A549 (cell line): ENCODE measurements at regions not wholly inside any gene's neighbourhood (a gene's known extent, or its start where the extent isn't known, plus 50 kb on each side); places are given as distances from the start of the nearest gene placed in this dataset.

ENCODE experiments used
- ATAC-seq, 2 experiments: fragments of 200-7000 bp in 1 of 2; fragments of >200 bp in 1 of 2; cut with Nextera tagmentation in 1 of 2; cut with Tn5 transposase in 1 of 2; 3 replicates each; pipeline versions ENCODE4 v1.8.0 to v1.9.1; 2018 to 2020; ENCODE audit warnings: mild to moderate bottlenecking in 1 of 2, moderate library complexity in 1 of 2
- CTCF ChIA-PET: fragments of 300-600 bp; sonication (Branson Sonifier 250); formaldehyde crosslinking; extraction: SDS; loops from one replicate; lab custom pipeline; 2021; ENCODE audit warnings: antibody characterized with exemption, inconsistent platforms; lab: Yijun Ruan, JAX
- POLR2A ChIA-PET: fragments of 350-600 bp; formaldehyde crosslinking; extraction: SDS; loops from one replicate; lab custom pipeline; 2021; ENCODE audit warnings: antibody characterized with exemption, inconsistent platforms; lab: Yijun Ruan, JAX
- DNase-seq, 2 experiments: peaks; one replicate each; pipeline versions ENCODE4 v3.0.0 to v3.0.0-alpha.2; 2011 to 2016; ENCODE audit warnings: low read depth in 1 of 2, low spot score in 1 of 2
- FAIRE-seq: peaks from 2 replicates; lab custom pipeline; 2011; peaks lifted over from hg19 to GRCh38; lab: Jason Lieb, UNC
- H3K27ac ChIP-seq, 2 experiments: fragments of >200 bp; sonication (Bioruptor Twin); formaldehyde crosslinking; 3 replicates each; pipeline ENCODE4 v1.5.1; 2016 to 2017
- H3K4me1 ChIP-seq: fragments of >200 bp; sonication (Bioruptor Twin); formaldehyde crosslinking; 3 replicates; pipeline ENCODE4 v1.6.1; 2016
- H3K4me2 ChIP-seq: fragments of >200 bp; sonication (Bioruptor Twin); formaldehyde crosslinking; 3 replicates; pipeline ENCODE4 v1.6.1; 2016
- H3K4me3 ChIP-seq: fragments of >200 bp; sonication (Bioruptor Twin); formaldehyde crosslinking; 3 replicates; pipeline ENCODE4 v1.5.1; 2016
- H3K9me3 ChIP-seq: fragments of >200 bp; sonication (Bioruptor Twin); formaldehyde crosslinking; 3 replicates; pipeline ENCODE4 v1.6.1; 2016
- BHLHE40 ChIP-seq: IDR thresholded peaks from 2 replicates; pipeline ENCODE4 v1.6.1; 2012; ENCODE audit warnings: low read depth, low read length, inconsistent platforms
- CBX2 ChIP-seq: fragments of 200-600 bp; sonication (generic); IDR thresholded peaks from 2 replicates; pipeline ENCODE4 v1.6.1; 2016; ENCODE audit warnings: low read depth, mild to moderate bottlenecking, borderline replicate concordance
- CBX8 ChIP-seq: fragments of 200-600 bp; sonication (generic); IDR thresholded peaks from 2 replicates; pipeline ENCODE4 v1.6.1; 2016
- EP300 ChIP-seq, 2 experiments: fragments of >200 bp; sonication (Bioruptor Twin); formaldehyde crosslinking; IDR thresholded peaks; 2 replicates in 1 of 2; 3 replicates in 1 of 2; pipeline ENCODE4 v1.6.1; 2016 to 2017
- FOSB ChIP-seq: fragments of 250-450 bp; sonication (Bioruptor Pico); IDR thresholded peaks from 2 replicates; pipeline ENCODE4 v1.5.0; 2020; ENCODE audit warnings: mild to moderate bottlenecking, moderate library complexity
- HDAC2 ChIP-seq: fragments of 200-600 bp; sonication (generic); IDR thresholded peaks from 2 replicates; pipeline ENCODE4 v1.6.1; 2016
- HEYL ChIP-seq: fragments of 250-450 bp; sonication (Bioruptor Pico); IDR thresholded peaks from 2 replicates; pipeline ENCODE4 v1.8.0; 2021; ENCODE audit warnings: mild to moderate bottlenecking, moderate library complexity
- HOXA7 ChIP-seq: fragments of 250-450 bp; sonication (Bioruptor Pico); IDR thresholded peaks from 2 replicates; pipeline ENCODE4 v1.5.0; 2020; ENCODE audit warnings: mild to moderate bottlenecking, moderate library complexity
- JUN ChIP-seq, 2 experiments: fragments of >200 bp; sonication (Bioruptor Twin); formaldehyde crosslinking; IDR thresholded peaks; 2 replicates in 1 of 2; 3 replicates in 1 of 2; pipeline ENCODE4 v1.6.1; 2016 to 2017
- JUNB ChIP-seq: fragments of >200 bp; sonication (Bioruptor Twin); formaldehyde crosslinking; IDR thresholded peaks from 2 replicates; pipeline ENCODE4 v1.6.1; 2016
- KDM1A ChIP-seq: fragments of 200-600 bp; sonication (generic); IDR thresholded peaks from 2 replicates; pipeline ENCODE4 v1.6.1; 2016; ENCODE audit warnings: low read depth, mild to moderate bottlenecking
- MAFK ChIP-seq: fragments of 450-650 bp; IDR thresholded peaks from 2 replicates; pipeline ENCODE4 v1.6.1; 2014; ENCODE audit not compliant: partially characterized antibody
- MAZ ChIP-seq: fragments of 150-350 bp; IDR thresholded peaks from 2 replicates; pipeline ENCODE4 v1.6.1; 2014; ENCODE audit warnings: antibody characterized with exemption, low read depth, low read length, borderline replicate concordance
- NFE2L2 ChIP-seq: fragments of 150-350 bp; conservative IDR thresholded peaks from 2 replicates; pipeline ENCODE4 v1.6.1; 2014; ENCODE audit warnings: low read length
- NPAS2 ChIP-seq: fragments of 250-450 bp; sonication (Bioruptor Pico); IDR thresholded peaks from 2 replicates; pipeline ENCODE4 v1.8.0; 2022; ENCODE audit warnings: mild to moderate bottlenecking, moderate library complexity, borderline replicate concordance
- POLR2A ChIP-seq: IDR thresholded peaks from 2 replicates; pipeline ENCODE4 v1.6.1; 2012; ENCODE audit warnings: mild to moderate bottlenecking, low read length
- RNF2 ChIP-seq: fragments of 200-600 bp; sonication (generic); IDR thresholded peaks from 2 replicates; pipeline ENCODE4 v1.6.1; 2016; ENCODE audit warnings: low read depth, mild to moderate bottlenecking, antibody characterized with exemption, moderate library complexity, borderline replicate concordance
- ZC3H11A ChIP-seq: fragments of 450-650 bp; IDR thresholded peaks from 2 replicates; pipeline ENCODE4 v1.6.1; 2014; ENCODE audit warnings: antibody characterized with exemption, mild to moderate bottlenecking
- ZNF302 ChIP-seq: fragments of 250-450 bp; sonication (Bioruptor Pico); IDR thresholded peaks from 2 replicates; pipeline ENCODE4 v1.9.0; 2021; ENCODE audit warnings: inconsistent platforms, mild to moderate bottlenecking, moderate library complexity
- ZSCAN20 ChIP-seq: fragments of 250-450 bp; sonication (Bioruptor Pico); IDR thresholded peaks from 2 replicates; pipeline ENCODE4 v1.8.0; 2022; ENCODE audit warnings: mild to moderate bottlenecking, moderate library complexity
- WGBS: methylation state at CpG from one replicate; pipeline ENCODE4 v1.1.6; 2017; ENCODE audit errors: missing lambda C conversion rate; 5-methylcytosine and 5-hydroxymethylcytosine counted together
- TF ChIP-seq, protein P1 (sequence below): fragments of 250-450 bp; sonication (Bioruptor Pico); IDR thresholded peaks from 2 replicates; pipeline ENCODE4 v1.5.0; 2020; ENCODE audit warnings: low read depth, mild to moderate bottlenecking, moderate library complexity
- TF ChIP-seq, protein P2 (sequence below): fragments of 250-450 bp; sonication (Bioruptor Pico); IDR thresholded peaks from 2 replicates; pipeline ENCODE4 v1.5.0; 2021; ENCODE audit warnings: mild to moderate bottlenecking, moderate library complexity, borderline replicate concordance
- TF ChIP-seq, protein P3 (sequence below): fragments of 200-600 bp; sonication (generic); IDR thresholded peaks from 2 replicates; pipeline ENCODE4 v1.6.1; 2016; ENCODE audit warnings: antibody characterized with exemption, mild to moderate bottlenecking, moderate library complexity

DNA sequence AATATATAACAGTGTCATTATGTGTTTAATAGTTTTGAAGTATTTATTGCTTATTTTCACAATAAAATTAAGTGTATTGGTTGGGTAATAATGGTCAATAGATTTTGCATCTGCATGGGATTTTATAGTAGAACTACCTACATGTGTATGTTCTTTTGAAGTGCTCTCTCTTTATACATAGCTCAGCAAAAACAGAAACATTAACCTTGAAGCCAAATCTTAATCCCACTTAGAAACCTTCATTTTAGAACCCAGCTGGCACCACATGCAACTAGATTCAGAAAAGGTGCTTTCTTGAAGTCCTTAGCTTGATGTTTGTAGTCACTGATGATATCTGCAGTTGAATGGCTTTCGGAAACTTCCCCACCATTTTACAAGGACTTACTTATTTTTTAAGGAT lies 146.9 kb upstream of the IL12A start:
- no peak for DNase-seq
- CTCF ChIA-PET: interaction anchor here (1.4 to 7.7 kb wide), 2 partner anchors 11 to 13 kb away, joined by 4 to 37 read pairs; no protein-coding TSS in a partner anchor
- FAIRE-seq: no peak
- H3K9me3 ChIP-seq: no peaks in the 10 kb centered on the region
- ATAC-seq: no peak
- WGBS: 97% methylated on average over 1 of the region's 1 CpG
- POLR2A ChIA-PET: interaction anchor here (1.3 kb wide), 1 partner anchor 13 kb away, joined by 4 read pairs; no protein-coding TSS in a partner anchor
- peaks cover 64% of the 10 kb centered on the region for H3K4me1 ChIP-seq
- TF ChIP-seq, protein P1, sequence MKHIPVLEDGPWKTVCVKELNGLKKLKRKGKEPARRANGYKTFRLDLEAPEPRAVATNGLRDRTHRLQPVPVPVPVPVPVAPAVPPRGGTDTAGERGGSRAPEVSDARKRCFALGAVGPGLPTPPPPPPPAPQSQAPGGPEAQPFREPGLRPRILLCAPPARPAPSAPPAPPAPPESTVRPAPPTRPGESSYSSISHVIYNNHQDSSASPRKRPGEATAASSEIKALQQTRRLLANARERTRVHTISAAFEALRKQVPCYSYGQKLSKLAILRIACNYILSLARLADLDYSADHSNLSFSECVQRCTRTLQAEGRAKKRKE (CRISPR knock-in tag): no peak
- no peak for TF ChIP-seq POLR2A
- TF ChIP-seq HEYL (CRISPR knock-in tag): no peak
- TF ChIP-seq EP300 (IDR thresholded peaks at IDR 0.05): no peak
- TF ChIP-seq MAFK: peak; percentile 76
- H3K27ac ChIP-seq: peak overlapping the region; percentile 42 to 59; a peak in 2 of 6 replicates
- no peak overlapping the region for H3K4me3 ChIP-seq
- peak overlapping the region; percentile 55; the same call in 2 of the 3 replicates for H3K4me2 ChIP-seq

DNA sequence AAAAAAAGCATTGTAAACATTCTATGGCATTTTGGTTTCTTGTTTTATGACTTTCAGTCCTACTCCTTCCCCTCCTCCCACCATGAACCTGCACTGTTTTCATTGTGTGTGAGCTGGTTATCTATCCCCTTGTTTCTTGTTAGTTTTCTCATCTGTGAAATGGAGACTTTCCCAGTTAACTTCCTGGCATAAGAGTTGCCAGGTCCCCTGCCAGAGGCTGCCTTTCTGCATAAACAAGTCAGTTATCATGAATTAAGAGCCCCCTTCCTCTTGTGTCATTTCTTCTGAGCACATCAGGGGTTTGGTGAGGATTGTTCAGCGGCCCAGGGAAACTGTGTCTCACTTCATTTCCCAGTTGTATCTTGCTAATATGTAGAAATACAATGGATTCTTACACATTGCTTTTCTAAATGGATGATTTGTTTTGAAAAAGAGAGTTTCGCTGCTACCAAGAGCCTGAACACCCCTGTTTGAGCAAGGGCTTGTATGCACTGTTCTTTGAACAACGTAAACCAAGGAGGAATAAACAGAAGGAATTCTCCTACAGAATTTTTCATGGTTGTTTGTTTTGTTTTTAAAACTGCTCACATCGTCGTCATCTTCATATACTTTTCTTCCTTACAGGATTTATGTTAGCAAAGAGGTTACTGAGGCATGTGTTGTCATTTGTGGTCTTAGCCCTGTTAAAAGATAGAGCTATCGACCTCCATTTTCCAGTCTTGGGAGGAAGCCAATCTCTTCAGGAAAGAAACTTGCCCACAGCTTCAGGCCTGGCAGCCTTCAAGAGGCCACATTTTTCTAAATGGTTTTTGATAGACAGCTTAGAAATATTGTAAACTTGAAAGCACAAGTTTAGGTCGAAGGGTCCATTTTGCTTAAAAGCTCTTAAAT lies 144.6 kb upstream of the IL12A start:
- Histone ChIP-seq H3K27ac (peak overlapping the region; percentile 35 to 37; a peak in 3 of 6 replicates), H3K9me3 (no peaks in the 10 kb centered on the region), H3K4me1 (peaks cover 52% of the 10 kb centered on the region), H3K4me2 (no peak overlapping the region), H3K4me3 (no peak overlapping the region)
- POLR2A ChIA-PET: interaction anchor here (0.7 kb wide), 2 partner anchors 36 to 737 kb away, joined by 6 read pairs; no protein-coding TSS in a partner anchor
- FAIRE-seq: no peak
- DNase-seq: no peak
- WGBS: 85% methylated on average over 7 of the region's 7 CpGs
- CTCF ChIA-PET: interaction anchor here (0.6 to 7.7 kb wide), 6 partner anchors 16 to 163 kb away, joined by 3 to 37 read pairs (median 5); partner anchors contain the start of gene IL12A
- no peak for ATAC-seq
- TF ChIP-seq NPAS2 (no peak), CBX2 (no peak), JUN (IDR thresholded peaks at IDR 0.05) (no peak), BHLHE40 (no peak), KDM1A (no peak), FOSB (CRISPR knock-in tag) (no peak), MAZ (no peak), NFE2L2 (no peak)

DNA sequence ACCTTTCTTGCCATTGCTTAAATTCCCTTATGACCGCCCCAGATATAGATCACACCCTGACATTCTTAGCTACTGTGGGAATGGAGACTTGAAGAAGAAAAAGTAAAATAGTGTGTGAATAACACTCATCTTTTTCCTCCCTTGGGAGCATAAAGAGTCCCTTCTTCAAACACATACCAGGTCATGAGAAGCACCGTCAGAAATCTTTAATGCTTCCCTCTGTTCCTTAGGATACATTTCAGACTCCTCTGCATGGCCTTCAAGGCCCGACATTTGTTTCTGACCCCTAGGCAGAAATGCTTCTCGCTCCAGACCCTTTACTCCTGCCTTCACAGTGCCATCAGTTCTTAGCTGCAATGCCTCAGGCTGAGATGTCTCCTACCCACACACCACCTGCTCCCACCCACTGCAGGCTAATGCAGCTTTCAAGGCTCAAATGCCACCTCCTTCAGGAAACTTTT lies 143.8 kb upstream of the IL12A start:
- ChIA-PET POLR2A (no interaction called here), CTCF (interaction anchor here (0.8 to 1.6 kb wide), 4 partner anchors 16 to 162 kb away, joined by 3 to 7 read pairs (median 4); partner anchors contain the start of gene IL12A)
- H3K9me3 ChIP-seq: no peaks in the 10 kb centered on the region
- ATAC-seq (no peak), DNase-seq (no peak), FAIRE-seq (no peak)
- no peak overlapping the region for H3K4me2 ChIP-seq
- H3K27ac ChIP-seq: peak overlapping the region in 1 of 2 experiments; percentile 17; a peak in 2 of 6 replicates
- H3K4me1 ChIP-seq: peaks cover 45% of the 10 kb centered on the region
- TF ChIP-seq ZSCAN20 (CRISPR knock-in tag): no peak
- no peak for TF ChIP-seq FOSB (CRISPR knock-in tag)
- TF ChIP-seq CBX8: no peak
- no peak for TF ChIP-seq NPAS2
- H3K4me3 ChIP-seq: no peak overlapping the region
- 91% methylated on average over 4 of the region's 4 CpGs for WGBS

DNA sequence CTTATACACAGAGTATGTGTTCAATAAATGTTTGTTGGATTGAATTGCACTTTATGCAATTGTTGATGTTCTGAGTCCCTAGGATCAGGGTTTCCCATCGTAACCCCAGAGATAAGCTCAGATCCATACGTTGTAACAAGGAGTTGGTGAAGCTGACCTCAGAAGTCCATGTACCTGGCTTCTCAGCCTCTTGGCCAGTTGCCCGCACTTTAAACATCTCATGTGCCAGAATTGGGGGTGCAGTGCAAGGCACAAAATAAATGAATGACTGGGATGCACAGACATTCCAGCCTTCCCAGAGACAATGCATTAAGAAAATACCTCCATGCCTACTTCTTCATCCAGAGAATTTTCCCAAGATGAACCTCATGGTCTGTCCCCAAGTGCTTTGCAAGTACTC lies 142.9 kb upstream of the IL12A start:
- no peak for DNase-seq
- WGBS: 89% methylated on average over 3 of the region's 3 CpGs
- FAIRE-seq: no peak
- ATAC-seq: no peak
- H3K4me2 ChIP-seq: peak overlapping the region; percentile 25
- CTCF ChIA-PET: no interaction called here
- POLR2A ChIA-PET: no interaction called here
- no peak overlapping the region for H3K4me3 ChIP-seq
- peak overlapping the region; percentile 7 to 28; a peak in 3 of 6 replicates for H3K27ac ChIP-seq
- peaks cover 36% of the 10 kb centered on the region for H3K4me1 ChIP-seq
- H3K9me3 ChIP-seq: no peaks in the 10 kb centered on the region
- no peak for TF ChIP-seq EP300 (IDR thresholded peaks at IDR 0.05)
- TF ChIP-seq RNF2: no peak
- TF ChIP-seq HDAC2: no peak
- TF ChIP-seq, protein P2, sequence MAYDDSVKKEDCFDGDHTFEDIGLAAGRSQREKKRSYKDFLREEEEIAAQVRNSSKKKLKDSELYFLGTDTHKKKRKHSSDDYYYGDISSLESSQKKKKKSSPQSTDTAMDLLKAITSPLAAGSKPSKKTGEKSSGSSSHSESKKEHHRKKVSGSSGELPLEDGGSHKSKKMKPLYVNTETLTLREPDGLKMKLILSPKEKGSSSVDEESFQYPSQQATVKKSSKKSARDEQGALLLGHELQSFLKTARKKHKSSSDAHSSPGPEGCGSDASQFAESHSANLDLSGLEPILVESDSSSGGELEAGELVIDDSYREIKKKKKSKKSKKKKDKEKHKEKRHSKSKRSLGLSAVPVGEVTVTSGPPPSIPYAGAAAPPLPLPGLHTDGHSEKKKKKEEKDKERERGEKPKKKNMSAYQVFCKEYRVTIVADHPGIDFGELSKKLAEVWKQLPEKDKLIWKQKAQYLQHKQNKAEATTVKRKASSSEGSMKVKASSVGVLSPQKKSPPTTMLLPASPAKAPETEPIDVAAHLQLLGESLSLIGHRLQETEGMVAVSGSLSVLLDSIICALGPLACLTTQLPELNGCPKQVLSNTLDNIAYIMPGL: no peak
- TF ChIP-seq ZC3H11A: no peak
- no peak for TF ChIP-seq JUNB
- TF ChIP-seq, protein P3, sequence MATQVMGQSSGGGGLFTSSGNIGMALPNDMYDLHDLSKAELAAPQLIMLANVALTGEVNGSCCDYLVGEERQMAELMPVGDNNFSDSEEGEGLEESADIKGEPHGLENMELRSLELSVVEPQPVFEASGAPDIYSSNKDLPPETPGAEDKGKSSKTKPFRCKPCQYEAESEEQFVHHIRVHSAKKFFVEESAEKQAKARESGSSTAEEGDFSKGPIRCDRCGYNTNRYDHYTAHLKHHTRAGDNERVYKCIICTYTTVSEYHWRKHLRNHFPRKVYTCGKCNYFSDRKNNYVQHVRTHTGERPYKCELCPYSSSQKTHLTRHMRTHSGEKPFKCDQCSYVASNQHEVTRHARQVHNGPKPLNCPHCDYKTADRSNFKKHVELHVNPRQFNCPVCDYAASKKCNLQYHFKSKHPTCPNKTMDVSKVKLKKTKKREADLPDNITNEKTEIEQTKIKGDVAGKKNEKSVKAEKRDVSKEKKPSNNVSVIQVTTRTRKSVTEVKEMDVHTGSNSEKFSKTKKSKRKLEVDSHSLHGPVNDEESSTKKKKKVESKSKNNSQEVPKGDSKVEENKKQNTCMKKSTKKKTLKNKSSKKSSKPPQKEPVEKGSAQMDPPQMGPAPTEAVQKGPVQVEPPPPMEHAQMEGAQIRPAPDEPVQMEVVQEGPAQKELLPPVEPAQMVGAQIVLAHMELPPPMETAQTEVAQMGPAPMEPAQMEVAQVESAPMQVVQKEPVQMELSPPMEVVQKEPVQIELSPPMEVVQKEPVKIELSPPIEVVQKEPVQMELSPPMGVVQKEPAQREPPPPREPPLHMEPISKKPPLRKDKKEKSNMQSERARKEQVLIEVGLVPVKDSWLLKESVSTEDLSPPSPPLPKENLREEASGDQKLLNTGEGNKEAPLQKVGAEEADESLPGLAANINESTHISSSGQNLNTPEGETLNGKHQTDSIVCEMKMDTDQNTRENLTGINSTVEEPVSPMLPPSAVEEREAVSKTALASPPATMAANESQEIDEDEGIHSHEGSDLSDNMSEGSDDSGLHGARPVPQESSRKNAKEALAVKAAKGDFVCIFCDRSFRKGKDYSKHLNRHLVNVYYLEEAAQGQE: no peak
- no peak for TF ChIP-seq KDM1A
- no peak for TF ChIP-seq MAZ
- no peak for TF ChIP-seq ZNF302 (CRISPR knock-in tag)
- no peak for TF ChIP-seq HOXA7 (CRISPR knock-in tag)
